22Rv1 (cell line): ENCODE measurements at regions not wholly inside any gene's neighbourhood (a gene's known extent, or its start where the extent isn't known, plus 50 kb on each side); places are given as distances from the start of the nearest gene placed in this dataset.

Experiments used
- ZFX ChIP-seq: fragments of 450-650 bp; IDR thresholded peaks from 2 replicates; pipeline ENCODE4 v1.6.1; 2017; ENCODE audit warnings: antibody characterized with exemption, borderline replicate concordance
- TF ChIP-seq, protein P1 (sequence below): fragments of 450-650 bp; IDR thresholded peaks from 2 replicates; pipeline ENCODE4 v1.5.1; 2017; ENCODE audit warnings: mild to moderate bottlenecking

DNA sequence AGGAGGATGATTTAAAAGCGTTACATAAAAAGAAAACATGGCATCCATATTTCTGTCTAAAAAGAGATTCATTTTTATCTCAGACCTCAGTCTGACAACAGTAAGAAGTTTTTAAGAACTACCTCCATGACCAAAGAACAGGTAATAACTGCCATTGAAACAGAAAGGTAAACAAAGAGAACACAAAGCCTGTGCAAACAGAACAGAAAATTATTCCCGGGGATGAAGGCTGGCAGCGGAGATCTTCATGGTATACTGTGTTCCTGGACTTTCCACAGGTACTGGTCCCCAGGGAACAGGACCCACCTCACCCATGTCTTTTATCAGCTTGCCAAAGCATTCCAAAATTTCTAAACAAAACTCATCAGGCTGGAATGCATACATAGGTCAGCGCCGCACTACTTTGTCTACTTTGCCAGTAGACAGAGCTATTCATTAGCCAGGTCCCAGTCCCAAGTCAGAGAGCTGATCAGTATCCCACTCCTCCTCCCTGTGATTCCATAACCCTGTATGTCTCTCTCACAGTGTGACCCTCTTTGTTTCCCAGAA lies 277.3 kb downstream of the MBD2 start:
- TF ChIP-seq, protein P1, sequence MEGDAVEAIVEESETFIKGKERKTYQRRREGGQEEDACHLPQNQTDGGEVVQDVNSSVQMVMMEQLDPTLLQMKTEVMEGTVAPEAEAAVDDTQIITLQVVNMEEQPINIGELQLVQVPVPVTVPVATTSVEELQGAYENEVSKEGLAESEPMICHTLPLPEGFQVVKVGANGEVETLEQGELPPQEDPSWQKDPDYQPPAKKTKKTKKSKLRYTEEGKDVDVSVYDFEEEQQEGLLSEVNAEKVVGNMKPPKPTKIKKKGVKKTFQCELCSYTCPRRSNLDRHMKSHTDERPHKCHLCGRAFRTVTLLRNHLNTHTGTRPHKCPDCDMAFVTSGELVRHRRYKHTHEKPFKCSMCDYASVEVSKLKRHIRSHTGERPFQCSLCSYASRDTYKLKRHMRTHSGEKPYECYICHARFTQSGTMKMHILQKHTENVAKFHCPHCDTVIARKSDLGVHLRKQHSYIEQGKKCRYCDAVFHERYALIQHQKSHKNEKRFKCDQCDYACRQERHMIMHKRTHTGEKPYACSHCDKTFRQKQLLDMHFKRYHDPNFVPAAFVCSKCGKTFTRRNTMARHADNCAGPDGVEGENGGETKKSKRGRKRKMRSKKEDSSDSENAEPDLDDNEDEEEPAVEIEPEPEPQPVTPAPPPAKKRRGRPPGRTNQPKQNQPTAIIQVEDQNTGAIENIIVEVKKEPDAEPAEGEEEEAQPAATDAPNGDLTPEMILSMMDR: no peak
- TF ChIP-seq ZFX: no peak
